Breast epithelium (tissue), 3 donors: ENCODE measurements at regions not wholly inside any gene's neighbourhood (a gene's known extent, or its start where the extent isn't known, plus 50 kb on each side); places are given as distances from the start of the nearest gene placed in this dataset.

ENCODE experiments used
- POLR2AphosphoS5 ChIP-seq, 3 donors: sonication (generic); formaldehyde crosslinking; IDR thresholded peaks; one replicate each; pipeline ENCODE4 v1.6.1; 2017; ENCODE audit warnings: antibody characterized with exemption in 3 of 3
- TF ChIP-seq, protein P1 (sequence below), 3 donors: fragments of 450-650 bp; IDR thresholded peaks; one replicate each; pipeline ENCODE4 v1.5.1; 2016 to 2017; ENCODE audit warnings: antibody characterized with exemption in 3 of 3, mild to moderate bottlenecking in 3 of 3, moderate library complexity in 3 of 3

DNA sequence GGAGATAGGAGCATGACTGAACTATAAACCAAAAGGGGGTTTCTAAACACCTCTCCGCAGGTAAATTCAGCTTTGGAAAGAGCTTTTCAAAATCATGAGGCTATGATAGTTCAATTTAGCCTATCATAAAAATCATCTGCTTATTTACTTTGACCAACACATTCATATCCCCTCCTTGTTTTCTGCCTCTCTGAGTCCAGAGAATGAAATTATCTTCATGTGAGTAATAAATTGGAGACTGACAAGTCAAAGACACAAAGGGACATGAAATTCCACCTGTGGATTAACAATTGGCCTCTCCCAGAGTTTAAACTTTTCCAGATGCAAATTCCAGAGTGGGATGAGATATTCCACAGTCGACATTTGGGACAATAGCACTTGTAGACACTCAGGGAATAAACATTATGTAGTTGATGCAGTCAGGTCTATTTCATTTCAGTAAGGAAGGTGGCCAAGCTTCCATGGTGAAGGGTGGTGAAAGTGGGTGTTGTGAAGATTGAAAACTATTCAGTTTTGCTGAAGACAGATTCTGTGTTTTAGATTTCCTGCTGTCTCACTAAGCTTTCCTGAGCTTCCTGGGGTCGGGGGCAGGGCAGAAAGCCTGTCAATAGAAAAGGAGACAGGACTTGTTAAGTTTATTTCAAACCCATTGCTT is 84.7 kb downstream of the CDC42EP3 start:
- TF ChIP-seq POLR2AphosphoS5 (IDR thresholded peaks at IDR 0.05) = no peak
- TF ChIP-seq, protein P1, sequence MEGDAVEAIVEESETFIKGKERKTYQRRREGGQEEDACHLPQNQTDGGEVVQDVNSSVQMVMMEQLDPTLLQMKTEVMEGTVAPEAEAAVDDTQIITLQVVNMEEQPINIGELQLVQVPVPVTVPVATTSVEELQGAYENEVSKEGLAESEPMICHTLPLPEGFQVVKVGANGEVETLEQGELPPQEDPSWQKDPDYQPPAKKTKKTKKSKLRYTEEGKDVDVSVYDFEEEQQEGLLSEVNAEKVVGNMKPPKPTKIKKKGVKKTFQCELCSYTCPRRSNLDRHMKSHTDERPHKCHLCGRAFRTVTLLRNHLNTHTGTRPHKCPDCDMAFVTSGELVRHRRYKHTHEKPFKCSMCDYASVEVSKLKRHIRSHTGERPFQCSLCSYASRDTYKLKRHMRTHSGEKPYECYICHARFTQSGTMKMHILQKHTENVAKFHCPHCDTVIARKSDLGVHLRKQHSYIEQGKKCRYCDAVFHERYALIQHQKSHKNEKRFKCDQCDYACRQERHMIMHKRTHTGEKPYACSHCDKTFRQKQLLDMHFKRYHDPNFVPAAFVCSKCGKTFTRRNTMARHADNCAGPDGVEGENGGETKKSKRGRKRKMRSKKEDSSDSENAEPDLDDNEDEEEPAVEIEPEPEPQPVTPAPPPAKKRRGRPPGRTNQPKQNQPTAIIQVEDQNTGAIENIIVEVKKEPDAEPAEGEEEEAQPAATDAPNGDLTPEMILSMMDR (IDR thresholded peaks at IDR 0.05) = no peak
